NCI-H146 treated with DMSO at 0.1 percent for 48 hours (cell line): ENCODE measurements at regions not wholly inside any gene's neighbourhood (a gene's known extent, or its start where the extent isn't known, plus 50 kb on each side); places are given as distances from the start of the nearest gene placed in this dataset.
A peak's percentile ranks its signal among the peaks of the same experiment; 100 is the strongest.
"Not testable (repeated sequence)": the region's sequence is repeated elsewhere in the genome, so short reads cannot be mapped to it uniquely, and the experiment has no call there.

Experiments used
- DNase-seq: peaks from one replicate; lab custom pipeline; 2025; ENCODE audit not compliant: unreplicated experiment; lab: John Stamatoyannopoulos, UW

- DNase-seq = no peak
Measured at GRCh38 chr12:22808860-22809259, 183.9 kb downstream of the ETNK1 start.

DNA sequence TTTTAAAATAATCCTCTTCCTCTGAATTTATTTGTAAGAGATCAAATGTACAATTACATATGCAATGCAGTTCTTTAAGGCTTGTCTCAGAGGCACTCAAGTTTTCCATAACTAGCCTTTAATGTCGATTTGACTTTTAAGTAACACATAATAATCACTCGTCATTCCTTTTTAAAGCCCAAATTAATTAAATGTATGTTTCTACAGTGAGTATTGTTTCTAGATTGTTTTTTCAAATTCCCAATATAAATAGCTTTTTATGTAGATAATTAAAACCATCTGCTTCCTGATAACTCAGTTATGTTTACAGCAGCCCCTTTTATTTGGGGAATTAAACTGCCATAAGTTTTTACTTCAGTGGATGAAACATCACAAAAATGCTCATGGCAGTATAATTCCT is 185.1 kb downstream of the ETNK1 start:
- DNase-seq = no peak

GRCh38 chr12:22812531-22812930 is 187.6 kb downstream of the ETNK1 start:
- no peak for DNase-seq

GRCh38 chr12:22821985-22822384 is 197.0 kb downstream of the ETNK1 start:
- DNase-seq = no peak

GRCh38 chr12:22826026-22826425 is 201.1 kb downstream of the ETNK1 start:
- no peak for DNase-seq

DNA sequence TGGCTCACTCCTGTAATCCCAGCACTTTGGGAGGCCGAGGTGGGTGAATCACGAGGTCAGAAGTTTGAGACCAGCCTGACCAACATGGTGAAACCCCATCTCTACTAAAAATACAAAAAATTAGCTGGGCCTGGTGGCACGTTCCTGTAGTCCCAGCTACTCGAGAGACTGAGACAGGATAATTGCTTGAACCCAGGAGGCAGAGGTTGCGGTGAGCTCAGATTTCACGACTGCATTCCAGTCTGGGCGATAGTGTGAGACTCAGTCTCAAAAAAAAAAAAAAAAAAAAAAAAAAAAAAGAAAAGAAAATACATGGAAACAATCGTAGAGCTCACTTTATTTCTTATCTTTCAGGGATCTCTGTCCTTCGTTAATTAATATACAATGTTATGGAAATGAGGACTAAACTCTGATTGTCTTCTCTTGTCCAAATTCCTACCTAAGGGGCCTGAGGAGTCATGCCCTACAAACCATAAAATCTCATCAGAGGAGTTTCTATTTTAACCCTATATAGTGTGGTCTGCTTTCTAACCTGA is 201.5 kb downstream of the ETNK1 start:
- DNase-seq = not testable (repeated sequence)

DNA sequence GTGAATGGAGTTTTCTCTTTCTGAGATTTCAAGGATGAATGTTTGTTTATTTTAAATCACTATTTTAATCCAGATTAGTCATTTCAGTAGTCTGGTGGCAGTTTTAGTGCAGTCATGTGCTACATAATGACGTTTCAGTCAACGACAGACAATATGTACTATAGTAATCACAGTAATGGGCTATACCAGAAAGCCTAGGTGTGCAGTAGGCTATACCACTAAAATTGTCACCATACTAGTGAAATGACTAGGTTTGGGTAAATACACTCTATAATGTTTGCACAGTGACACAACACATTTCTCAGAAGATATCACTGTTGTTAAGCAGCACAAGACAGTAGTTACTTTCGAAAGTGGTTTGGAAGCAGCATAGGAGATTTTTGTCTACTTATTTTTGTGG is 203.1 kb downstream of the ETNK1 start:
- no peak for DNase-seq

DNA sequence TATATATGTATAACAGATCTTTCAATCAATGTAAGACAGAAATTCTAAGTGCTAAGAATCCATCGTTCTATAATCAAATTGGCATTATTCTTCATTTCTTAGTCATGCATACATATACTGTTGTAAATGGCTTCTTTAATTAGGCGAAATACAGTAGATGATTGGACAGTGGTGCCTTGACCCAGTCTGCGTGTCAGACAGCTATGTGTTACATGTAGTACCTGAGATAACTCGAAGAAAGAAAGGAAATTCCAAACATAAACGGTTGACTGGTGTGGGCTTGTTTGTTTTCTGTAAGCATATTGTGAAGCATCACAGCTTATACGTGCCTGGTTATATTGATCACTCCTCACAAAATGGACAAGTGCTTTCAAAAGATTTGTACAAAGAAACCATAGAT is 210.5 kb downstream of the ETNK1 start:
- DNase-seq = no peak

DNA sequence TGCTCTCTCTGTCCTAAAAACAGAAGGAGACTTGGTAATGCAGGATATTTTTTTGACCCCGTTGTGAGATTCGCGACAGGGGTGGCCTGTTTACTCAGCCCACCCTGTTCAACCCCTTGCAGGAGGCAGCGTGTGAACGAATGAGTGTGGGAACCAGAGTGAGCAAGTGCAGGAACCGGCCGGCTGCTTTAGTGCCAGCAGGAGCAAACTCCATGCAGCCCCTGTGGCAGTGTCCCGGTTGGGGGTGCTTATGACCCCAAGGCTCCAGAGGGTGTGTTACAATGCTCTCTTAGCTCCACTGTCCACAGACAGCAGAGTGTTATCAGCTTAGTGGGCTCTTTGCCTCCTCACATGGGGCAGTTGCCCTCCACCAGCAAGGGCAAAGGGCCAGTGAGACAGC is 225.2 kb downstream of the ETNK1 start:
- DNase-seq = no peak

- DNase-seq = no peak
Measured at GRCh38 chr12:22851532-22851931, 226.6 kb downstream of the ETNK1 start.

DNA sequence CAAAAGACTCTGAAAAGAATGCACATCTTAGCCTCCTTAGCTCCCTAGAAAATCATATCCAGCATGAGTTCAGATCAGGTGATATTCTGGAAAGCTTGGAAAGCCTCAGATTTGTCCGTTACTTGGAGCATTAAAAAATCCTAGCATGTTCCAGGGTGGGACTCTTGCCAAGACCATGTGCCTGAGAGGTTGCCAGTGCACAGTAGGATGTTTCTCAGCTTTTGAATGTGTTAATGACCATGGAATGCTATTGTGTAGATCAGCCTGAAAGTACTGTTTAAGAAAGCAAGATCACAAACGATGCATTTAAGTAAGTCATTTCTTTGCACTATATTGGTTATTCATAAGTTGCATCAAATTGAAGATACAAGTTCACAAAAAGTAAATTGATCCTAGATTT is 230.5 kb downstream of the ETNK1 start:
- DNase-seq = no peak

DNA sequence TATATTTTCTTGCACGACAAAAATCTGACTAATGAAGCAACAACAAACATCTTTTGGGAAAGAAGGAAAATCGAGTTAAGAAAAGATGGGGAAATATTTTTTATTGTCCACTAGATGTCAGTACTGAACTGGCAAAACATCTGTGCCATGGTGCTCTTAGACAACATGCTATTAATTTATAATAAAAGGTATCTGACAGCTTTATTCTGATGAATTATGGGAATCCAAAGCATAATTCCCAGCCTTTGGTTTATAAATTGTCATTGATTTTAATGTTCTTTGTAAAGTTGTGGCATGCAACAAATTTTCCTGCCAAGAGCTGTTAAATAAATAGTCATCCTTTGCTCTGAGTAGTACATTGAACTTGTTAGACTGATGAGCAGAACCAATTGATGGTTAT is 231.2 kb downstream of the ETNK1 start:
- peak; percentile 57 for DNase-seq

GRCh38 chr12:22858849-22859570 is 234.0 kb downstream of the ETNK1 start:
- DNase-seq = no peak

- no peak for DNase-seq
Measured at GRCh38 chr12:22860926-22861325, 236.0 kb downstream of the ETNK1 start.

GRCh38 chr12:22865822-22866221 is 240.9 kb downstream of the ETNK1 start:
- DNase-seq = no peak

- no peak for DNase-seq
Measured at GRCh38 chr12:22866406-22866805, 241.4 kb downstream of the ETNK1 start.

DNA sequence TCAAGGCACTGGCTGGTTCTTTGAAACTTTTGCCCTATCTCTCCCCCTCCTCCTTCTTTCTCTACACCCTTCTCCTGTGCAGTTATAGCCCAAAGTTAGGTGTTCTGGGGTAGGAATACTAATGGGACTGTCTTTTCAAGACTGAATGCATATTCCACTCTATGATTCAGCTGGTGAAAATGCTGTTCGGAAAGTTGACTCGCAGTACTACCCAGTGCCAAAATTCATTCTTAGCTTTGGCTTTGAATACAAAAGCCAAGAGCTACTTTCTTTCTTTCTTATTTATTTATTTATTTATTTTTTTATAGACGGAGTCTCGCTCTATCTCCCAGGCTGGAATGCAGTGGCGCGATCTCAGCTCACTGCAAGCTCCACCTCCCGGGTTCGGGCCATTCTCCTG is 249.2 kb downstream of the ETNK1 start:
- DNase-seq = no peak

GRCh38 chr12:22876262-22876661 is 251.3 kb downstream of the ETNK1 start:
- DNase-seq = no peak

DNA sequence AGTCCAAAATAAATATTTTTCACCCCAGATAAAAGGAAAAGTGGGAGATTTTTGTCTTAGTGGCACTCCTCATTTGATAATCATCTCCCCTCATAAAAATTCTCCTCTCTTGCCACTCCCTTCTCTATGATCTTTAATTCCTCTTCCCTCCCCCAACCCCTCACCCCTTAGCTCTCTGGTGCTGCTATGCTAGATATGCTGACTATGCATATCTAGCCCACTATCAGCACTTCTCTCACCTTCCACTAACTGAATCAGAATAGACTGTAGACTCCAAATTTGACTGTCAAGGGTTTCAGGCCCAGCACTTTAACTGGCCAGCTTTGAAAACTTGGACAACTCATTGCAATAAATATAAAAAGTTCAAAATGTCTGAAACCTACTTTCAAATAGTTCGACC is 254.2 kb downstream of the ETNK1 start:
- DNase-seq = no peak

DNA sequence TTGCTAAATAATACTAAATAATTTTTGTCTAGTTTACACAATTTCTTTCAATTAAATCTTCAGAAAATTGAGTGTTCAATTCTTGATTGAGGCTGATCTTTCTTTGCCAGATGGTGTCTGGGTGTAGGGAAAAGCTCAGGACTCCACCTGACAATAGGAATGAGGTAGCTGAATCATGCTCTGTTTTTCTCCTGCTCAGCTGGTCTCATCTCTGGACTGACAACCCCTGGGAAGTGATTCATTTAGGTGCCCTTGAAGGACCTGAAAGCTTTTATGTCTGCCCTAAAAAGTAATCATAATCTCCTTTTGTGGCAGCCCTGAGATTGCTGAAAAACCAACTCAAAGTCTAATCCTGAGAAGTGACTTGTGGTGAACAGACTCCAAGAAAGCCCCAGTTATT is 255.4 kb downstream of the ETNK1 start:
- no peak for DNase-seq

GRCh38 chr12:22880807-22881206 is 255.8 kb downstream of the ETNK1 start:
- no peak for DNase-seq

DNA sequence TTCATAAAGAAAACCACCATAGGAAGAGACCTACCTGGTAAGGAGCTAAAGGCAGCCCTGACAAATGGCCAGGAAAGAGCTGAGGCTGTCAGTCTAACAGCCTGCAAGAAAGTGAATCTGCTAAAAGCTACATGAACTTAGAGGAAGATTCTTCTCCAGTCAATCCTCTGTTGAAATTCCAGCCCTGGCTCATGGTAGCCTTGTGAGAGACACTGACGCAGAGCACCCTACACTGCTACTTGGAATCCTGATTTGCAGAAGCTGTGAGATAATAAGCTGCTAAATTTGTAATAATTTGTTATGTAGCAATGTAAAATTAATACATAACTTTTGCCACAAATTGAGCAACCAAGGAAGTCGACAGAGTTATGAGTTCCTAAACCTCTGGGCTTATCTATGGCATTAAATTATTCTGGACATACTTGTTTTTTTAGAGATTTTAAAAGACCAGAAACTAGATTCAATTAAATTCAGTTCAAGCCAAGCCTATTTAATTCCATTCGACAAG is 257.0 kb downstream of the ETNK1 start:
- DNase-seq = no peak

GRCh38 chr12:22882559-22882958 is 257.6 kb downstream of the ETNK1 start:
- DNase-seq = no peak
